Right atrium auricular region (tissue), 2 donors: ENCODE measurements at regions not wholly inside any gene's neighbourhood (a gene's known extent, or its start where the extent isn't known, plus 50 kb on each side); places are given as distances from the start of the nearest gene placed in this dataset.
"Not testable (repeated sequence)": the region's sequence is repeated elsewhere in the genome, so short reads cannot be mapped to it uniquely, and the experiment has no call there.

Experiments
- DNase-seq: peaks from one replicate; pipeline ENCODE4 v3.0.0-alpha.2; 2019; ENCODE audit warnings: low spot score
- H3K27ac ChIP-seq, 2 donors: fragments of 200-600 bp; sonication (generic); 1 replicate in 1 of 2; 2 replicates in 1 of 2; pipeline ENCODE4 v1.5.1; 2016 to 2019
- H3K27me3 ChIP-seq, 2 donors: fragments of 200-600 bp; sonication (generic); one replicate each; pipeline versions ENCODE4 v1.5.1 to v1.6.0; 2017 to 2019
- H3K36me3 ChIP-seq: fragments of 200-600 bp; sonication (generic); one replicate; pipeline ENCODE4 v1.5.1; 2016
- H3K4me1 ChIP-seq, 2 donors: fragments of 200-600 bp; sonication (generic); one replicate each; pipeline versions ENCODE4 v1.5.1 to v1.6.0; 2017 to 2019
- H3K4me3 ChIP-seq, 2 donors: fragments of 200-600 bp; sonication (generic); 1 replicate in 1 of 2; 2 replicates in 1 of 2; pipeline ENCODE4 v1.5.1; 2017 to 2019; ENCODE audit warnings: mild to moderate bottlenecking in 1 of 2, moderate library complexity in 1 of 2
- H3K9me3 ChIP-seq, 2 donors: fragments of 200-600 bp; sonication (generic); one replicate each; pipeline ENCODE4 v1.5.1; 2019
- TF ChIP-seq, protein P1 (sequence below), 2 donors: fragments of 200-600 bp; sonication (generic); IDR thresholded peaks; one replicate each; pipeline ENCODE4 v1.5.1; 2019; ENCODE audit warnings: antibody characterized with exemption in 2 of 2

- H3K36me3 ChIP-seq: no peaks in the 10 kb centered on the region
- H3K27me3 ChIP-seq: no peaks in the 10 kb centered on the region
- TF ChIP-seq, protein P1, sequence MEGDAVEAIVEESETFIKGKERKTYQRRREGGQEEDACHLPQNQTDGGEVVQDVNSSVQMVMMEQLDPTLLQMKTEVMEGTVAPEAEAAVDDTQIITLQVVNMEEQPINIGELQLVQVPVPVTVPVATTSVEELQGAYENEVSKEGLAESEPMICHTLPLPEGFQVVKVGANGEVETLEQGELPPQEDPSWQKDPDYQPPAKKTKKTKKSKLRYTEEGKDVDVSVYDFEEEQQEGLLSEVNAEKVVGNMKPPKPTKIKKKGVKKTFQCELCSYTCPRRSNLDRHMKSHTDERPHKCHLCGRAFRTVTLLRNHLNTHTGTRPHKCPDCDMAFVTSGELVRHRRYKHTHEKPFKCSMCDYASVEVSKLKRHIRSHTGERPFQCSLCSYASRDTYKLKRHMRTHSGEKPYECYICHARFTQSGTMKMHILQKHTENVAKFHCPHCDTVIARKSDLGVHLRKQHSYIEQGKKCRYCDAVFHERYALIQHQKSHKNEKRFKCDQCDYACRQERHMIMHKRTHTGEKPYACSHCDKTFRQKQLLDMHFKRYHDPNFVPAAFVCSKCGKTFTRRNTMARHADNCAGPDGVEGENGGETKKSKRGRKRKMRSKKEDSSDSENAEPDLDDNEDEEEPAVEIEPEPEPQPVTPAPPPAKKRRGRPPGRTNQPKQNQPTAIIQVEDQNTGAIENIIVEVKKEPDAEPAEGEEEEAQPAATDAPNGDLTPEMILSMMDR (IDR thresholded peaks at IDR 0.05): no peak
- H3K4me3 ChIP-seq: no peak overlapping the region
- no peaks in the 10 kb centered on the region for H3K4me1 ChIP-seq
- H3K9me3 ChIP-seq: peaks cover 0 to 12% of the 10 kb centered on the region in 2 donors
- DNase-seq: no peak
- H3K27ac ChIP-seq: no peak overlapping the region
Measured at GRCh38 chr21:25487046-25487594, 120.2 kb downstream of the MRPL39 start.

DNA sequence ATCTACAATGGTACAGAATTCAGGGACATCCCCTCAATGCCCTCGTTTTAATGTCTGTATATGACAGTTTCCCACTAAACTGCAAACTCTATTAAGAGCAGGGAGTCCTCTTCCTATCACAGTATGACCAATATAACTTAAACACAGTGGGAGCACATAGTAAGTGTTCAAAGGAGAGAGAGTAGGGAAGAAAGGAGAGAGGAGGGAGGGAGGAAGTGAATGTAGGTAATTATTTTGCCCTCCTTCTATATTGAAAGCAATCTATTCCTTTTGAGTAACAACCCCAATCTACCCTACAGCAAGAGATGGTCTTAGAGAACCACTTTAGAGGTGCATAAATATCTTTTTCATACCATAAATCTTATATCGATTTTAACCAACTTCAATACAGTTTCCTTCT, 121.4 kb downstream of the MRPL39 start:
- TF ChIP-seq, protein P1 (IDR thresholded peaks at IDR 0.05): no peak
- Histone ChIP-seq H3K27ac (no peak overlapping the region), H3K9me3 (peaks cover 0 to 24% of the 10 kb centered on the region in 2 donors), H3K4me1 (no peaks in the 10 kb centered on the region), H3K27me3 (no peaks in the 10 kb centered on the region), H3K4me3 (no peak overlapping the region), H3K36me3 (no peaks in the 10 kb centered on the region)
- no peak for DNase-seq

GRCh38 chr21:25467896-25468295, 139.4 kb downstream of the MRPL39 start:
- H3K4me3 ChIP-seq: no peak overlapping the region
- DNase-seq: no peak
- no peak overlapping the region for H3K27ac ChIP-seq
- TF ChIP-seq, protein P1 (IDR thresholded peaks at IDR 0.05): no peak
- H3K4me1 ChIP-seq: no peaks in the 10 kb centered on the region
- no peaks in the 10 kb centered on the region for H3K9me3 ChIP-seq
- no peaks in the 10 kb centered on the region for H3K36me3 ChIP-seq
- no peaks in the 10 kb centered on the region for H3K27me3 ChIP-seq

GRCh38 chr21:25467071-25467470, 140.2 kb downstream of the MRPL39 start:
- not testable (repeated sequence) for H3K27me3 ChIP-seq, H3K4me1 ChIP-seq, H3K36me3 ChIP-seq, H3K4me3 ChIP-seq, DNase-seq, H3K27ac ChIP-seq, H3K9me3 ChIP-seq

- Histone ChIP-seq H3K4me1 (no peaks in the 10 kb centered on the region), H3K27ac (no peak overlapping the region), H3K4me3 (no peak overlapping the region), H3K9me3 (no peaks in the 10 kb centered on the region), H3K36me3 (no peaks in the 10 kb centered on the region), H3K27me3 (no peaks in the 10 kb centered on the region)
- TF ChIP-seq, protein P1 (IDR thresholded peaks at IDR 0.05): no peak
- DNase-seq: no peak
Measured at GRCh38 chr21:25466470-25466869, 140.8 kb downstream of the MRPL39 start.

- TF ChIP-seq, protein P1 (IDR thresholded peaks at IDR 0.05): no peak
- Histone ChIP-seq H3K4me1 (no peaks in the 10 kb centered on the region), H3K4me3 (no peak overlapping the region), H3K27me3 (no peaks in the 10 kb centered on the region), H3K36me3 (no peaks in the 10 kb centered on the region), H3K9me3 (no peaks in the 10 kb centered on the region), H3K27ac (no peak overlapping the region)
- no peak for DNase-seq
Measured at GRCh38 chr21:25465263-25465662, 142.0 kb downstream of the MRPL39 start.
